IMR-90 (cell line): ENCODE measurements at regions not wholly inside any gene's neighbourhood (a gene's known extent, or its start where the extent isn't known, plus 50 kb on each side); places are given as distances from the start of the nearest gene placed in this dataset.

Experiments used
- MAFK ChIP-seq: IDR thresholded peaks from 2 replicates; pipeline ENCODE4 v1.6.1; 2012; ENCODE audit warnings: low read depth, low read length, improper control_type of control experiment
- POLR2A ChIP-seq: IDR thresholded peaks from 2 replicates; pipeline ENCODE4 v1.6.1; 2012; ENCODE audit warnings: mild to moderate bottlenecking, low read depth, low read length
- TF ChIP-seq, protein P1 (sequence below): conservative IDR thresholded peaks from 2 replicates; pipeline ENCODE4 v1.5.1; 2012; ENCODE audit warnings: mild to moderate bottlenecking, low read depth, low read length, improper control_type of control experiment

DNA sequence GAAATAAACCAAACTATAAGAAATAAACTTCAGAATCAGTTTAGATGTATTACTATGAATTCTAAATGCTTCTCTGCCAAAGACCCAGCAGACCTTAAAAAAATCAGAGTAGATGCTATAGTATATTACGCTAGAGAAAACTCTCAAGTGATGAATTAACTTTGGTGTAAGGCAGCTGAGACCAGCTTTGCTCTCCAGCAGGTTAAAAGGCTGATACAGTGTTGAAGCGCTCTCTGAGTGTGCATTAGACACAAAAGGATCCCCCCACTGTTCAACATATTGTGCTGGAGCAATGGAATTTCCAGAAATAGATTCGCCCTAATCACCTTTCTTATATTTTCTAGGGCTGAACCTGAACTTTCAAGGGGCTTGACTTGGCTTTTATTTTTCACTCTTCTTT is 190.0 kb downstream of the EFHB start:
- TF ChIP-seq, protein P1, sequence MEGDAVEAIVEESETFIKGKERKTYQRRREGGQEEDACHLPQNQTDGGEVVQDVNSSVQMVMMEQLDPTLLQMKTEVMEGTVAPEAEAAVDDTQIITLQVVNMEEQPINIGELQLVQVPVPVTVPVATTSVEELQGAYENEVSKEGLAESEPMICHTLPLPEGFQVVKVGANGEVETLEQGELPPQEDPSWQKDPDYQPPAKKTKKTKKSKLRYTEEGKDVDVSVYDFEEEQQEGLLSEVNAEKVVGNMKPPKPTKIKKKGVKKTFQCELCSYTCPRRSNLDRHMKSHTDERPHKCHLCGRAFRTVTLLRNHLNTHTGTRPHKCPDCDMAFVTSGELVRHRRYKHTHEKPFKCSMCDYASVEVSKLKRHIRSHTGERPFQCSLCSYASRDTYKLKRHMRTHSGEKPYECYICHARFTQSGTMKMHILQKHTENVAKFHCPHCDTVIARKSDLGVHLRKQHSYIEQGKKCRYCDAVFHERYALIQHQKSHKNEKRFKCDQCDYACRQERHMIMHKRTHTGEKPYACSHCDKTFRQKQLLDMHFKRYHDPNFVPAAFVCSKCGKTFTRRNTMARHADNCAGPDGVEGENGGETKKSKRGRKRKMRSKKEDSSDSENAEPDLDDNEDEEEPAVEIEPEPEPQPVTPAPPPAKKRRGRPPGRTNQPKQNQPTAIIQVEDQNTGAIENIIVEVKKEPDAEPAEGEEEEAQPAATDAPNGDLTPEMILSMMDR: no peak
- TF ChIP-seq POLR2A (no peak), MAFK (no peak)
